ENCODE measurements at regions not wholly inside any gene's neighbourhood (a gene's known extent, or its start where the extent isn't known, plus 50 kb on each side); places are given as distances from the start of the nearest gene placed in this dataset.

DNA sequence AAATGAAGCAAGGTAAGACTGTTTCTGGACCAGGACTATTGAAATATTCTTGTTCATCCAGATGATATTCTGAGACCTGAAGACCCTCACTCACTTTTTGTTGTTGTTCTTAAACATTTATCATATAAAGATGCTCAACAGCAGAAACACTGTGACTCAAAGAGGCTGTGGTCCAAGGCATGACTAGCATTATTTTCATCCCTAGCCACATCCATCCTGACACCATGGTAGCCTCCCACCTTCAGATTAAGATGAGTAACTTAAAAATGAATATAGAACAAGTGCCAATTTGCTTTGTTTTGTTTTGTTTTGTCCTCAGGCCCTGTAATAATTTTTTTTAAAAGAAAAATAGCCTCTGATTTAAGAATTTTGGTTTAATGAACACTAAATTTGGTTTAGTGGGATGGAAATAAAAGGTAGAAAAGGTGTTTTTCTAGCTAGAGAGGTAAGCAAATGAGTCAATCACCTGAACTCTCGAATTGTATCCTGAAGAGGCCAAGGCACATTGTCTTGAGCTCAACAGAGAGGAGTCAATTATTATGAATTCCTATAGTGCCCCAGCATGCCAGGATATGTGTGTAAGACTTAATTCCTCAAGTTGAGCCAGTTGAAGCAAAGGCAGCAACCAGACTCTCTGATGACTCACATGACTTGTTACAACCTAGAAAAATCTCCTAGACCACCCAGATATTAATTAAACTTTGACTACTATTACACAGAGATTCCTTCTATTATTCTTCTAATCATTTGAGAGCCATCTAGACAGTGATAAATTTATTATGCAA, 380.1 kb upstream of the TUSC1 start:
- H3K36me3 ChIP-seq (ENCODE audit: insufficient read depth, low read length) = no peaks in the 10 kb centered on the region
- no peaks in the 10 kb centered on the region for H3K4me1 ChIP-seq (ENCODE audit: insufficient read depth, low read length, poor library complexity, severe bottlenecking)
- no peaks in the 10 kb centered on the region for H4K20me1 ChIP-seq (ENCODE audit: insufficient read depth, low read length, poor library complexity, severe bottlenecking)
- no peak overlapping the region for H3K4me2 ChIP-seq (ENCODE audit: low read depth, low read length, poor library complexity, severe bottlenecking)
- H3K9ac ChIP-seq (ENCODE audit: low read depth, low read length, poor library complexity, severe bottlenecking) = no peak overlapping the region
- H3F3A ChIP-seq (ENCODE audit: low read depth) = no peaks in the 10 kb centered on the region
- TF ChIP-seq, protein P1, sequence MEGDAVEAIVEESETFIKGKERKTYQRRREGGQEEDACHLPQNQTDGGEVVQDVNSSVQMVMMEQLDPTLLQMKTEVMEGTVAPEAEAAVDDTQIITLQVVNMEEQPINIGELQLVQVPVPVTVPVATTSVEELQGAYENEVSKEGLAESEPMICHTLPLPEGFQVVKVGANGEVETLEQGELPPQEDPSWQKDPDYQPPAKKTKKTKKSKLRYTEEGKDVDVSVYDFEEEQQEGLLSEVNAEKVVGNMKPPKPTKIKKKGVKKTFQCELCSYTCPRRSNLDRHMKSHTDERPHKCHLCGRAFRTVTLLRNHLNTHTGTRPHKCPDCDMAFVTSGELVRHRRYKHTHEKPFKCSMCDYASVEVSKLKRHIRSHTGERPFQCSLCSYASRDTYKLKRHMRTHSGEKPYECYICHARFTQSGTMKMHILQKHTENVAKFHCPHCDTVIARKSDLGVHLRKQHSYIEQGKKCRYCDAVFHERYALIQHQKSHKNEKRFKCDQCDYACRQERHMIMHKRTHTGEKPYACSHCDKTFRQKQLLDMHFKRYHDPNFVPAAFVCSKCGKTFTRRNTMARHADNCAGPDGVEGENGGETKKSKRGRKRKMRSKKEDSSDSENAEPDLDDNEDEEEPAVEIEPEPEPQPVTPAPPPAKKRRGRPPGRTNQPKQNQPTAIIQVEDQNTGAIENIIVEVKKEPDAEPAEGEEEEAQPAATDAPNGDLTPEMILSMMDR (conservative IDR thresholded peaks at IDR 0.05; ENCODE audit: low read length) = no peak
- no peak for TF ChIP-seq EZH2phosphoT487 (IDR thresholded peaks at IDR 0.05; ENCODE audit: borderline replicate concordance)
- H3K27me3 ChIP-seq (ENCODE audit: insufficient read depth, low read length, poor library complexity, severe bottlenecking) = no peaks in the 10 kb centered on the region
- no peaks in the 10 kb centered on the region for H3K79me2 ChIP-seq (ENCODE audit: insufficient read depth, low read length)
- H3K9me3 ChIP-seq (ENCODE audit: insufficient read depth, low read depth, low read length) = no peaks in the 10 kb centered on the region
- H3K9me2 ChIP-seq (replicated peaks; ENCODE audit: low read depth, low read length) = no peaks in the 10 kb centered on the region
- H3K4me3 ChIP-seq (ENCODE audit: low read length, poor library complexity, severe bottlenecking) = no peak overlapping the region
- no peak overlapping the region for H2AFZ ChIP-seq (ENCODE audit: low read length)

GRCh38 chr9:26057050-26057449, 378.8 kb upstream of the TUSC1 start:
- Histone ChIP-seq H3K9ac (ENCODE audit: low read depth, low read length, poor library complexity, severe bottlenecking) (no peak overlapping the region), H3F3A (ENCODE audit: low read depth) (no peaks in the 10 kb centered on the region), H3K4me1 (ENCODE audit: insufficient read depth, low read length, poor library complexity, severe bottlenecking) (no peaks in the 10 kb centered on the region), H3K79me2 (ENCODE audit: insufficient read depth, low read length) (no peaks in the 10 kb centered on the region), H3K4me2 (ENCODE audit: low read depth, low read length, poor library complexity, severe bottlenecking) (no peak overlapping the region), H4K20me1 (ENCODE audit: insufficient read depth, low read length, poor library complexity, severe bottlenecking) (no peaks in the 10 kb centered on the region), H2AFZ (ENCODE audit: low read length) (no peak overlapping the region), H3K9me2 (replicated peaks; ENCODE audit: low read depth, low read length) (no peaks in the 10 kb centered on the region), H3K27me3 (ENCODE audit: insufficient read depth, low read length, poor library complexity, severe bottlenecking) (no peaks in the 10 kb centered on the region), H3K9me3 (ENCODE audit: insufficient read depth, low read depth, low read length) (no peaks in the 10 kb centered on the region), H3K4me3 (ENCODE audit: low read length, poor library complexity, severe bottlenecking) (no peak overlapping the region), H3K36me3 (ENCODE audit: insufficient read depth, low read length) (no peaks in the 10 kb centered on the region)
- no peak for TF ChIP-seq EZH2phosphoT487 (IDR thresholded peaks at IDR 0.05; ENCODE audit: borderline replicate concordance)
- TF ChIP-seq, protein P1 (conservative IDR thresholded peaks at IDR 0.05; ENCODE audit: low read length) = no peak

- Histone ChIP-seq H3K9ac (ENCODE audit: low read depth, low read length, poor library complexity, severe bottlenecking) (no peak overlapping the region), H3K4me2 (ENCODE audit: low read depth, low read length, poor library complexity, severe bottlenecking) (no peak overlapping the region), H4K20me1 (ENCODE audit: insufficient read depth, low read length, poor library complexity, severe bottlenecking) (no peaks in the 10 kb centered on the region), H3F3A (ENCODE audit: low read depth) (no peaks in the 10 kb centered on the region), H3K4me1 (ENCODE audit: insufficient read depth, low read length, poor library complexity, severe bottlenecking) (no peaks in the 10 kb centered on the region), H2AFZ (ENCODE audit: low read length) (no peak overlapping the region), H3K36me3 (ENCODE audit: insufficient read depth, low read length) (no peaks in the 10 kb centered on the region), H3K9me3 (ENCODE audit: insufficient read depth, low read depth, low read length) (no peaks in the 10 kb centered on the region), H3K4me3 (ENCODE audit: low read length, poor library complexity, severe bottlenecking) (no peak overlapping the region), H3K79me2 (ENCODE audit: insufficient read depth, low read length) (no peaks in the 10 kb centered on the region), H3K27me3 (ENCODE audit: insufficient read depth, low read length, poor library complexity, severe bottlenecking) (no peaks in the 10 kb centered on the region), H3K9me2 (replicated peaks; ENCODE audit: low read depth, low read length) (no peaks in the 10 kb centered on the region)
- TF ChIP-seq, protein P1 (conservative IDR thresholded peaks at IDR 0.05; ENCODE audit: low read length) = no peak
These were observed 376.6 kb upstream of the TUSC1 start for GRCh38 chr9:26054600-26055520.
